SU-DHL-6 (cell line): ENCODE measurements at regions not wholly inside any gene's neighbourhood (a gene's known extent, or its start where the extent isn't known, plus 50 kb on each side); places are given as distances from the start of the nearest gene placed in this dataset.

ENCODE experiments used
- H2AFZ ChIP-seq: fragments of 200-600 bp; sonication (generic); 2 replicates; pipeline ENCODE4 v1.6.1; 2014; ENCODE audit warnings: low read depth, mild to moderate bottlenecking, moderate library complexity, mixed read lengths, antibody characterized with exemption, low read length; ENCODE audit not compliant: severe bottlenecking
- H3F3A ChIP-seq: fragments of 200-600 bp; shearing (Covaris generic); 2 replicates; pipeline ENCODE4 v1.6.0; 2016; ENCODE audit warnings: antibody characterized with exemption, mild to moderate bottlenecking; ENCODE audit not compliant: insufficient read depth
- H3K27ac ChIP-seq: fragments of 200-600 bp; sonication (generic); 2 replicates; pipeline ENCODE4 v1.5.1; 2016; ENCODE audit warnings: low read depth, mild to moderate bottlenecking, low read length, moderate library complexity, mixed read lengths
- H3K27me3 ChIP-seq: fragments of 200-600 bp; sonication (generic), shearing (Covaris generic); 2 replicates; pipeline ENCODE4 v1.6.0; 2014; ENCODE audit warnings: mild to moderate bottlenecking, low read length
- H3K36me3 ChIP-seq: fragments of 200-600 bp; sonication (generic); 2 replicates; pipeline ENCODE4 v1.6.1; 2014; ENCODE audit warnings: mild to moderate bottlenecking, low read length, mixed read lengths
- H3K4me2 ChIP-seq: fragments of 300-600, 200-600 bp; shearing (Covaris generic), sonication (generic); 2 replicates; pipeline ENCODE4 v1.6.0; 2014; ENCODE audit warnings: low read length, low read depth, mild to moderate bottlenecking; ENCODE audit not compliant: poor library complexity, severe bottlenecking
- H3K4me3 ChIP-seq: fragments of 200-600 bp; sonication (generic); 2 replicates; pipeline ENCODE4 v1.5.1; 2014; ENCODE audit warnings: antibody characterized with exemption, low read length, mild to moderate bottlenecking, mixed read lengths; ENCODE audit not compliant: insufficient read depth, poor library complexity, severe bottlenecking
- H3K79me2 ChIP-seq: fragments of 200-600 bp; sonication (generic); 2 replicates; pipeline ENCODE4 v1.6.1; 2014; ENCODE audit warnings: mild to moderate bottlenecking, low read length, moderate library complexity; ENCODE audit not compliant: insufficient read depth
- H3K9ac ChIP-seq: fragments of 200-600 bp; sonication (generic); 2 replicates; pipeline ENCODE4 v1.7.0; 2014; ENCODE audit warnings: mild to moderate bottlenecking, low read length
- H3K9me2 ChIP-seq: fragments of 200-600 bp; sonication (generic); replicated peaks from 2 replicates; pipeline ENCODE4 v1.6.1; 2014; ENCODE audit warnings: low read length; ENCODE audit not compliant: insufficient read depth
- H3K9me3 ChIP-seq: fragments of 200-600 bp; sonication (generic); 2 replicates; pipeline ENCODE4 v1.6.1; 2014; ENCODE audit warnings: low read length, mixed read lengths; ENCODE audit not compliant: insufficient read depth
- H4K20me1 ChIP-seq: fragments of 200-600 bp; sonication (generic); 2 replicates; pipeline ENCODE4 v1.6.1; 2014; ENCODE audit warnings: low read depth, mild to moderate bottlenecking, antibody characterized with exemption, low read length, moderate library complexity, mixed read lengths
- CTCF ChIP-seq: fragments of 200-600 bp; sonication (generic); IDR thresholded peaks from one replicate; pipeline ENCODE4 v1.5.1; 2017; ENCODE audit warnings: antibody characterized with exemption, mild to moderate bottlenecking, low read length, moderate library complexity; ENCODE audit not compliant: insufficient read depth, poor library complexity, severe bottlenecking
- EZH2phosphoT487 ChIP-seq: fragments of 200-600 bp; sonication (generic), shearing (Covaris generic); conservative IDR thresholded peaks from 2 replicates; pipeline ENCODE4 v1.6.1; 2018; ENCODE audit warnings: mild to moderate bottlenecking, antibody characterized with exemption, low read length, moderate library complexity, mixed read lengths

GRCh38 chr13:85074543-85075313 lies 724.5 kb downstream of the SLITRK6 start:
- no peak overlapping the region for H3K27ac ChIP-seq
- no peak for TF ChIP-seq EZH2phosphoT487
- no peak for TF ChIP-seq CTCF
- no peak overlapping the region for H3K4me3 ChIP-seq
- H3K9ac ChIP-seq, result no peak overlapping the region
- H3K4me2 ChIP-seq, result peak overlapping the region; percentile 12
- no peaks in the 10 kb centered on the region for H3K9me2 ChIP-seq
- H2AFZ ChIP-seq, result no peak overlapping the region
- H3K9me3 ChIP-seq, result no peaks in the 10 kb centered on the region
- H3K79me2 ChIP-seq, result no peaks in the 10 kb centered on the region
- H4K20me1 ChIP-seq, result no peaks in the 10 kb centered on the region
- H3K27me3 ChIP-seq, result no peaks in the 10 kb centered on the region
- no peaks in the 10 kb centered on the region for H3F3A ChIP-seq
- no peaks in the 10 kb centered on the region for H3K36me3 ChIP-seq

GRCh38 chr13:85068231-85068630 lies 731.0 kb downstream of the SLITRK6 start:
- Histone ChIP-seq H3K9me2 (no peaks in the 10 kb centered on the region), H3K9me3 (no peaks in the 10 kb centered on the region), H3K4me2 (no peak overlapping the region), H3F3A (no peaks in the 10 kb centered on the region), H3K79me2 (no peaks in the 10 kb centered on the region), H3K4me3 (no peak overlapping the region), H3K27ac (no peak overlapping the region), H3K9ac (no peak overlapping the region), H3K36me3 (no peaks in the 10 kb centered on the region), H3K27me3 (no peaks in the 10 kb centered on the region), H2AFZ (no peak overlapping the region), H4K20me1 (no peaks in the 10 kb centered on the region)
- TF ChIP-seq EZH2phosphoT487 (no peak), CTCF (no peak)

GRCh38 chr13:85040215-85040614 lies 759.0 kb downstream of the SLITRK6 start:
- Histone ChIP-seq H3K79me2 (no peaks in the 10 kb centered on the region), H3K4me2 (no peak overlapping the region), H3K27me3 (no peaks in the 10 kb centered on the region), H3K9ac (no peak overlapping the region), H4K20me1 (no peaks in the 10 kb centered on the region), H3K4me3 (no peak overlapping the region), H3K36me3 (no peaks in the 10 kb centered on the region), H3K9me2 (no peaks in the 10 kb centered on the region), H2AFZ (no peak overlapping the region), H3K9me3 (no peaks in the 10 kb centered on the region), H3F3A (no peaks in the 10 kb centered on the region), H3K27ac (no peak overlapping the region)
- TF ChIP-seq EZH2phosphoT487 (no peak), CTCF (no peak)
